ENCODE measurements at regions not wholly inside any gene's neighbourhood (a gene's known extent, or its start where the extent isn't known, plus 50 kb on each side); places are given as distances from the start of the nearest gene placed in this dataset.
A peak's percentile ranks its signal among the peaks of the same experiment; 100 is the strongest.
"Not testable (repeated sequence)": the region's sequence is repeated elsewhere in the genome, so short reads cannot be mapped to it uniquely, and the experiment has no call there.

GRCh38 chr16:88237314-88237713, 145.4 kb upstream of the ZNF469 start:
- BruUV-seq (replicated peaks); H3K79me2 ChIP-seq (ENCODE audit: control insufficient read depth, insufficient read depth, low read length); in situ Hi-C loops (cut with MboI); H3K27me3 ChIP-seq (ENCODE audit: control insufficient read depth in 2 of 2, insufficient read depth in 2 of 2, low read length in 2 of 2); H4K20me1 ChIP-seq (replicated peaks; ENCODE audit: control insufficient read depth, insufficient read depth, low read length); intact Hi-C loops (cut with micrococcal nuclease); H3K27ac ChIP-seq (ENCODE audit: extremely low read depth, low read depth, low read length); CTCF ChIA-PET (ENCODE audit: low intra/inter-chr PET ratio); H3K36me3 ChIP-seq (ENCODE audit: control insufficient read depth, insufficient read depth, low read length); FAIRE-seq; H3K4me3 ChIP-seq; POLR2A ChIA-PET; H3K9me3 ChIP-seq (replicated peaks; ENCODE audit: control insufficient read depth, insufficient read depth, low read depth, low read length); H2AFZ ChIP-seq (ENCODE audit: low read depth, low read length); DNase-seq (ENCODE audit: extremely low read depth in 1 of 4, low spot score in 3 of 4); H3K4me2 ChIP-seq (ENCODE audit: insufficient read depth, low read length); H3K9me1 ChIP-seq (ENCODE audit: control insufficient read depth, insufficient read depth, low read length); H3K9ac ChIP-seq (ENCODE audit: insufficient read depth in 1 of 2, low read depth in 2 of 2, low read length in 2 of 2); ATAC-seq: not testable (repeated sequence)
- 53% methylated on average over 4 of the region's 9 CpGs for WGBS (ENCODE audit: insufficient coverage, low coverage, missing lambda C conversion rate)
- TF ChIP-seq RBFOX2 (IDR thresholded peaks at IDR 0.05; ENCODE audit: low read depth, low read length) = peak; percentile 33; the same call in 1 of the 2 replicates
- peaks cover 4 to 41% of the 10 kb centered on the region in 2 experiments; a peak in 4 of 5 replicates for H3K4me1 ChIP-seq (replicated peaks in 1 of 2; ENCODE audit: control insufficient read depth in 2 of 2, insufficient read depth in 2 of 2, low read length in 2 of 2)

DNA sequence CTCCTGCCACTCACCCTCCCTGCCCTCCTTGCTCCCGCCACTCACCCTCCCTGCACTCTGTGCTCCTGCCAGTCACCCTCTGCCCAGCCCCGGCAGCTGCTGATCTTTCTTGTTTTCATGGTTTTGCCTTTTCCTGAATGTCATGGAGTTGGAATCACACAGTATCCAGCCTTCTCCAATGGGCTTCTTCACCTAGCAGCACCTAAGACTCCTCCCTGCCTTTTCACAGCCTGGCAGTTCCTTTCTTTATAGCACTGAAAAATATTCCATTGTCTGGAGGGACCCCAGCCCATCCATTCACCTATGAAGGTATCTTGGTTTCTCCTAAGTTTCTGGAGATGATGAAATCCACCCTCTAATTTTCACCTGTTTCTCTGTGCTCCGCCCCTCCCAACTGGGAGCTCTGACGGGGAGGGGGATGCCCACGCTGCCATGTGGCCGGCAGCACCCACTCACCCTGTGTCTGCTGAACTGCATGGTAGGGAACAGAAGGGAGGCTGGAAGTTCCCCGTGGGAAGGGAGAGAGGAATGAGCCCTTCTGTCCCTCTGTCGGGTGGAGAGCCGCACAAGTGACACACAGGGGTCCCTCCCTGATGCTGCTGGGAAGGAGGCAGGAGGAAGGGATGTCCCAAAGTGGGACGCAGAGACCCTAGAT, 144.9 kb upstream of the ZNF469 start:
- H3K27ac ChIP-seq (ENCODE audit: extremely low read depth, low read depth, low read length); H3K36me3 ChIP-seq (ENCODE audit: control insufficient read depth, insufficient read depth, low read length); POLR2A ChIA-PET; intact Hi-C loops (cut with micrococcal nuclease); DNase-seq (ENCODE audit: extremely low read depth in 1 of 4, low spot score in 3 of 4); H3K27me3 ChIP-seq (ENCODE audit: control insufficient read depth in 2 of 2, insufficient read depth in 2 of 2, low read length in 2 of 2); H2AFZ ChIP-seq (ENCODE audit: low read depth, low read length); H4K20me1 ChIP-seq (replicated peaks; ENCODE audit: control insufficient read depth, insufficient read depth, low read length); H3K79me2 ChIP-seq (ENCODE audit: control insufficient read depth, insufficient read depth, low read length); H3K9ac ChIP-seq (ENCODE audit: insufficient read depth in 1 of 2, low read depth in 2 of 2, low read length in 2 of 2); in situ Hi-C loops (cut with MboI); BruUV-seq (replicated peaks); CTCF ChIA-PET (ENCODE audit: low intra/inter-chr PET ratio); FAIRE-seq; H3K4me3 ChIP-seq; H3K4me2 ChIP-seq (ENCODE audit: insufficient read depth, low read length); H3K9me3 ChIP-seq (replicated peaks; ENCODE audit: control insufficient read depth, insufficient read depth, low read depth, low read length); ATAC-seq; H3K9me1 ChIP-seq (ENCODE audit: control insufficient read depth, insufficient read depth, low read length); TF ChIP-seq CEBPG (CRISPR knock-in tag; IDR thresholded peaks at IDR 0.05): not testable (repeated sequence)
- WGBS (ENCODE audit: insufficient coverage, low coverage, missing lambda C conversion rate) = 25% methylated on average over 7 of the region's 10 CpGs
- 0 out of 4 replicates have a peak, but pooled peaks of 1 of the 2 experiments have one; percentile 27 for TF ChIP-seq CEBPG (tag; conservative IDR thresholded peaks at IDR 0.05 in 1 of 2, IDR thresholded peaks at IDR 0.05 in 1 of 2)
- H3K4me1 ChIP-seq (replicated peaks in 1 of 2; ENCODE audit: control insufficient read depth in 2 of 2, insufficient read depth in 2 of 2, low read length in 2 of 2) = peaks cover 4 to 35% of the 10 kb centered on the region in 2 experiments; a peak in 4 of 5 replicates

All from K562 (cell line).